ENCODE measurements at regions not wholly inside any gene's neighbourhood (a gene's known extent, or its start where the extent isn't known, plus 50 kb on each side); places are given as distances from the start of the nearest gene placed in this dataset.

- no peak for TF ChIP-seq CTCF (IDR thresholded peaks at IDR 0.05; ENCODE audit: poor library complexity, severe bottlenecking)
- no peak for TF ChIP-seq EP300 (conservative IDR thresholded peaks at IDR 0.05; ENCODE audit: poor library complexity, severe bottlenecking)
- no peak for TF ChIP-seq TAF1 (IDR thresholded peaks at IDR 0.05; ENCODE audit: low read depth)
- no peak for TF ChIP-seq EZH2 (IDR thresholded peaks at IDR 0.05; ENCODE audit: borderline replicate concordance, insufficient read depth, low read length, poor library complexity, severe bottlenecking)
- TF ChIP-seq REST (IDR thresholded peaks at IDR 0.05; ENCODE audit: borderline replicate concordance): no peak
- TF ChIP-seq POLR2AphosphoS5 (IDR thresholded peaks at IDR 0.05): no peak
Measured at GRCh38 chr19:5288347-5288739, 52.3 kb downstream of the PTPRS start.
